ENCODE measurements at regions not wholly inside any gene's neighbourhood (a gene's known extent, or its start where the extent isn't known, plus 50 kb on each side); places are given as distances from the start of the nearest gene placed in this dataset.
"Not testable (repeated sequence)": the region's sequence is repeated elsewhere in the genome, so short reads cannot be mapped to it uniquely, and the experiment has no call there.

DNA sequence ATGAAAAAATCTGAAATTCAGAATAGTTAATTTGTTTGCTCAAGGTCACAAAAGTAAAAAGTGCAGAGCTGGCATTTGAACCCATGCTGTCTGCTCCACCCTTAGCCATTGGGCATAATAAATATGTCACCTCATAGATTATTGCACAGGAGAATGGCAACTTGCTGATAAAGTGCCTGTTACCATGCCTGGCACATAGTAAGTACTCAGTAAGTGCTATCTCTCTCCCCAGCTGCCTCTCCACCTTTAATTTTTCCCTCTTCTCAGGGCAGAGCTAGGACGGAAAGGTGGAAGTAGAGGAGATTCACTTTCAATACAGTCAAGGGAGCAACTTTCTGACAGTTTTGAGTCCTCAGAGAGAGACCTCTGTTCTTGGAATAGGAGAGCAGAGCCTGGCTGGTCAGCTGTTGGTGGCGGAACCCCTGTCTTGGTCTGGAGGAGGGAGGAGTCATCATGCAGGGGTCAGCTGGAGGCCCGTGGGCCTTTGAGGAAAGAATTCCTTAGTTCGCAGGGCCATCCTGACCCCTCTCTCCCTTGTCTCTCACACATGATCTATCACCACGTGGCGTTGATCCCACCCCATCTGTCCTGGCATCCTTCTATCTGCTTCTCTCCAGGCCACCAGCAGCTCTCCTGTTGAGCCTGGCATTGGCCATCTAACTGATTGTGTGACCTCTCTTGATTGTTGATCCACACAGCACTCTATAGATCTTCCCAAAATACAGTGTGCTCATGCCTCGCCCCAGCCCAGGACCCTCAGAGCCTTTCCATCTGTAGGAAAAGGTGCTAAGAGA, 149.3 kb downstream of the RPLP1 start:
- no peak for DNase-seq (ENCODE audit: low read depth in 2 of 2)

DNA sequence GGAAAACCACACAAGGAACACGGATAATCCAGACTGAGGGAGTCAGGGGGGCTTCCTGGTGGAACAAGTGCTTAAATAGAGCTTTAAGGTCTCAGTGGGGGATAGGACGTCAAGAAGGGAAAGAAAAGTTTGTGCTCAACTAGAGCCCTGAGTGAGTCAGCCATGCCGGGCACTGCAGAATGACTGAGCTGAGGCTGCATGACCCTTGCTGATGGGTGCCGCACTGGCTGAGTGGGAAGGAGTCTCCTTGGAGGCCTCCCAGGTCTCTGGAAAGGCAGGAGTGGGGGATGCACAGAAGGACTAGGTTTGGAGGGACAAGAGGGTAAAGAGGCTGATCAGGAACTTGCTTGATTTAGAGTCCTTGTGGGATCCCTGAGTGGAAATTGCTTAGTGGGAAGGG, 150.3 kb downstream of the RPLP1 start:
- DNase-seq (ENCODE audit: low read depth in 2 of 2), result no peak

DNA sequence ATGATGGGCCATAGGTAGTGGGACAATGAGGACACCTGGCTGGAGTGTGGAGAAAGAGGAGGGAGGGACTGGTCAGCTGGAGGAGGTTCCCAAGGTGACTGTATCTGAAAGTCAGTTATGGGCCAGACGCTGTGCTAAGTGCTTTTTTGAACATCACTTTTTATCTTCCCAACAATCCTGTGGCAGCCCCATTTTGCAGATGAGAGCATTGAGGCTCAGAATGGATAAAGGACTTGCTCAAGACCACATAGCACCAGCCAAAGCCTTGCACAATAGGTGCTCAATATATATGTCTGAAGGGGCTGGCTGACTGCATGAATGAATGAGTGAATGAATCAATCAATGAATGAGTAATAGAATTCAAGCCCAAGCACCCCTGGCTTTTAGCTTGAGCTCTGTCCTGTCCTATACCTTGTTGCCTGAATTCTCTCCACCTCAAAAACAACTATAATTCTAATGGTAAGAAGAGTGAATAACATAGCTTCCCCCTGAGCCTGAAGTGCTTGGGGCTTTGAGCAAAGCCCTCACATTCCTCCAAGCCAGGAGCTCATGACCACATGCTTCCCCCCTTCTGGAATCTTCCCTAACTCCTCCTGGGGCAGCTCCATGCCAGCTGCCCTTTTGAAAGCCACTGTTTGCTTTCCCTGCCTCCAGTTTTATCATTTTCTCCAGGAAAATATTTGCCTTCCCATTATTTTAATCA, 150.9 kb downstream of the RPLP1 start:
- DNase-seq (ENCODE audit: low read depth in 2 of 2), result no peak

DNA sequence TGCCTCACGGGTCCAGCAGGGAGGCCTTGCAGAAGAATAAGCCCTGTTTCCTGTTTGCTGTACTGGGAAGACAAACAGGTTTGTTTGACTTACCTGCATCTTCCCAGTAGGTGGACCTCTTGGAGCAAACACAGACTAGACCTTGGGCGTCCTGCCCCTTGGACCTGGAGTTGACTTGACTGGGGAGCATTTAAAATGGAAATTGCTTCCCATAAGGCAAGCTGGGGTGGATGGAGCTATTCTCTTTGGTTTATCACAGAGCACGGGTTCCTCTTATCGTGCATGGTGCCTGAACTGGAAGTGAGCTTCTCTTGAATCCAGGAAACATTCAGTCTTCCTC, 151.4 kb downstream of the RPLP1 start:
- DNase-seq (ENCODE audit: low read depth in 2 of 2), result no peak

DNA sequence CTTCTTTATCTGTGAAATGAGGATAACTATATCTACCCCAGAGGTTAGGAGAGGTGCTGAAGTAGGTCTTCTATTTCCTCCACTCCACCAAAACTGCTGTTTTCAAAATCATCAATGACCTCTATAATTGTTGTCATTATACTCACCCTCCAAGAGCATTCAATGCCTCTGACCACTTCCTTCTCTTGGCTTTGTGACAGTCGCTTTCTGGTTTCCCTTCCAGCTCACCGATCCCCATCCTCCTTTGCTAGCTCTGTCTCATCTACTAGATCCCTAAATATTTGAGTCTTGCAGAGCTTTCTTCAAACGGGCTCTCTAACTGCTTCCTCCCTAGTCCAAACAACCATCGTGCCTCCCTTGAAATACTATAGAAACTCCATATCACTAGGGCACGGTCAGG, 153.5 kb downstream of the RPLP1 start:
- DNase-seq (ENCODE audit: low read depth in 2 of 2), result no peak

DNA sequence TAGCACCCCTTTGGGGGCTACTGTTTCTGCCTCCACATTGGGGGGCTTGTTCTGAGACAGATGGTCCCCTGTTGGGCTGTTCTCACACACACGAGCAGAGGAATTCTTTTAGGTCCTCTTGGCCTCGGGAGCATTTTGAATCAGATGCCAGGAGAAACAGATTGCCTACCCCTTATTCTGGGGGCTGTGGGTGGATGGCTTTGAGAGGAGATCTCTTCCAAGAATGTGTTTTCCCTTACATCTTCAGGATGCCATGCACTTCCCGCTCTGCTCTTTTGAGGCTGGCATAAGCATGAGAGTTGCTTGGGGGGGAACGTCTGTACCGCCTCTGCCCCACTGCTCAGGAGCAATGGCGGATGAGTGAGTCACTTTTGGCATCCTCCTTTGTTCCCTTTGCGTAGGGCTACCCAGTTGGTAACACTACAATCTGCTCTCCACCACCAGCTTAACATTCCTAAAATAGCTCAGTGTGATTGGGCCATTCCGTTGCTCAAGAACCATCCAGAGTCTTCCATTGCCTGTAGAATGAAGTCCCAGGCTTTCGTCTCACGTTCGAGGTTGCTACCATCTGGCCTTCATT, 154.4 kb downstream of the RPLP1 start:
- DNase-seq (ENCODE audit: low read depth in 2 of 2), result no peak

DNA sequence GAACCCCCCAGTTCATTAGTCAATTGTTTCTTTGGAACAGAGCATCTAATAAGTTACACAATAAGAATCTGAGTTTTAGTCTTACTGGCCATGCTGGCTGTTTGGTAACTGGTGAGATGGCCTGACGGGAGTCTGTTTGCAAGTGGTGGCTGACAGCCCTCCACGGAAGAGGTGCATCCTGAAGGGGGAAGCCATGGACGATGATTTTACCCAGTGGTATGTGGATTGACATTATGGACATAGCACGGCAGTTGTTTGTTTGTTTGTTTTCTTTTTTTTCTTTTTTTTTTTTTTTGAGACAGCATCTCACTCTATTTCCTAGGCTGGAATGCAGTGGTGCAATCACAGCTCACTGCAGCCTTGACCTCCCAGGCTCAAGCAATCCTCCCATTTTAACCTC, 156.0 kb downstream of the RPLP1 start:
- DNase-seq (ENCODE audit: low read depth in 2 of 2), result no peak

DNA sequence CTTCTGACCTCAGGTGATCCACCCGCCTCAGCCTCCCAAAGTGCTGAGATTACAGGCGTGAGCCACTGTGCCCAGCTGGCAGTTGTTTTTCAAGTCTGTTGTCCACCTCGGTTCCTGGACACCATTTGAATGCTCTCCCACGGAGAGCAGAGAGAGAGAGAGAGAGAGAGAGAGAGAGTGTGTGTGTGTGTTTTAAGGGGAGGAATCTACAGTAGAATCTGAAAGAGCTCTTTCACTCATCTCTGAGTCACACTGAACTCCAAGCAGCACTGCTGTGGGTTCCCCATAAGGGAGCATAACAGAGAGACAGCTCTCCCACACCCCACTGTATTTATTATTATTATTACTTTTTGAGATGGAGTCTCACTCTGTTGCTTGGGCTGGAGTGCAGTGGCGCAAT, 156.6 kb downstream of the RPLP1 start:
- no peak for DNase-seq (ENCODE audit: low read depth in 2 of 2)

DNA sequence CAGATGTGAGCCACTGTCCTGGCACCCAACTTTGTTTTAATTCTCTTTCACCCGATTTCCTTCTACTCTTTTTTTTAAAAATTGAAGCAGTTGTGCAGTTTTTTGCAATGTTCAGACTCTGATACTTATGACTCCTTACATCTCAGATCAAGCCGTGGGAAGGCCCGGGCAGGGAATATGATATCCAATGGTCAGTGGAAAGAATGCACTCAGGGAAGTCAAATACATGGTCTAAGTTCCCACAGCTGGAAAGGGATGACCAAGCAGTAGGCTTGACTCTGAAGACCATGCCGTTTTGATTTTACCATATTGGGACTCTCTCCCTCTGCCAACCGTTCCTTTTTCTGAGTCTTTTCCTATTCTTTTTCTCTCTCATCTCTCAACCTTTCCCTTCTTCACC, 157.2 kb downstream of the RPLP1 start:
- no peak for DNase-seq (ENCODE audit: low read depth in 2 of 2)

DNA sequence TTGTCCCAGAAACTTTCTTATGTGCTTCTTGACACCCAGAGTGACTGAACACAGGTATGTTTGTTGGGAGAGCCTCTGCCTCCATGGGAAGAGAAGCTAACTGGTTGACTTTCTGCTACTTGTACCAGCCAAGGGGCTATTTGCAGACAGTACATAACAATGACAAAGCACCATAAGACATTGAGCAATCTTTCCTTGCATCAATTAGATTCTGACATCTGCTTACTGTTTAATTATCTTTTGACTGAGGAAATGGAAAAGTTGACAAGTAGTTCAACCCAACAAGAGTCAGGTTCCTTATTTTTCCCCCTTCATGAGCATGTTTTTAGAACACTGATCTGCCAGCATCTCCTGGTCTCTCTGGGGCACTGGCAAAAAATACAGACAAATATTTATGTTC, 157.7 kb downstream of the RPLP1 start:
- no peak for DNase-seq (ENCODE audit: low read depth in 2 of 2)

DNA sequence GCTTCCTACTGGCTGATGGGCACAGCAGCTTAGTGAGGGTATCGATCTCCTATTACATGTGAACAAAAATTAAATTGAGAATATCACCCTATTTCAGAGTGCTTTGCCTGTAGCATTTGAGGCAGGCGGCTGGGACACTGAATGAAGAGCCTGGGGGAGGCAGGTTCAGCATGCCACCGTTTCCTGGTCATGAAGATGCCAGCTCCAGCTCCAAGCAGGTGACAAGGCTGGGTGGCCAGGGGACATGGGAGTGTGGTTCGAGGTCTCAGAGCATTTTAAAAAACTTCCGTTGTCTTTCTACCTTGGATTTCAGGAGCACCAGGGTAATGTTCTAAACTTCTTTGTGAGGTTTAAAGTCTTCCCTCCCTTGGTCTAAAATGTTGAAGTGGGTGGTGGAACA, 158.2 kb downstream of the RPLP1 start:
- DNase-seq (ENCODE audit: low read depth in 2 of 2), result no peak

DNA sequence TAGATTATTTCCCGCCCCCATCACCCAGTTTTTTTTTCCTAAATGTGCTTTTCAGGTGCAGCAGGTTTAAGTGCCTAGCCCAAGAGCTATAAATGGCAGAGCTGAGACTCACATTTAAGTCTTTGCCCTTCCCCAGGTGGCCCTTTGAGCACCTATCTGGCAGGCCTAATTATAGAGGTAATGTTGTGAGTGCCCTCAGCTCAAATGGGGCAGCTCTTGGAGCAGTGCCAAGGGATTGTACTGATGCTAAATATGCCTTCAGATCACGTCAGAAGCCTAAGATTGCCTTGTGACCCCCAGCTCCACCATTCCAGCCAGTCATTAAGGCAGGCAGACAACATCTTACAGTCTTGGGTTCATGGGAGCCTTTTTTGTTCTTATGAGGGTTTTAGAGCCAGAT, 159.5 kb downstream of the RPLP1 start:
- no peak for DNase-seq (ENCODE audit: low read depth in 2 of 2)

DNA sequence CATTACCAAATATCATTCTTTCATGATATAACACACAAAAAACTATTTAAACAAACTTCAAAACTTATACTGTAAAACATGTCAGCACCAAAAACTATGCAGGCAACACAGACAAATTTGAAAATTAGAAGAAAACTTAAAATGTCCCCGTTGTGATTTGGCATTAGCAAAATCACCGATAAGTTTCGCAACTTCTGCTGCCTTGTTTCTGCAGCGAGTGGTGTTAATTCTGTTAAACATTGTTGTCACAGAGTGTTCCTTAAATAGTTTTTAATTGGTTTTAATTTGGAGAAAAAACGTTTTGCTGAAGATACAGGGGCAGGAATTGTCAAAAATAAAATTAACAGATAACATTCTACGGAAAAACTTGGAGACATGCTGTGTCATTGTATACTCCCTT, 160.6 kb downstream of the RPLP1 start:
- no peak for DNase-seq (ENCODE audit: low read depth in 2 of 2)

DNA sequence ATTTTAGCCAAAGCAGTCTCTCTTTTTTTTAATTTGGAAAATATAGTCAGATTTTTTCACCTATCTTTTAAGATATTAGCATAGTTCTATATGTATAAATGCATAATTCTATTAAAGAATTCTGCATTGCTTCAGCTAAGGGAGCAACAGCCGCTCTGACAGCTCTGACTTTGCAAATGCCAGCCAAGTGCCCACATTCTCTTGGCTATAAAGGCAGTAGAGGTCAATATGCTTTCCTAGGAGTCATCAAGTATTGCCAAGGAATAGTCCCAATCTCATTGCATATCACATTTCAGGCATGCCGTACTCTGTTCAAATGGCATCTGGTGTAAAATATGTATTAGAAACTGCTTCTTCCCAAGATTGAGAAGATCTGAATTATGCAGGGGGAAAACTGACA, 161.4 kb downstream of the RPLP1 start:
- no peak for DNase-seq (ENCODE audit: low read depth in 2 of 2)

DNA sequence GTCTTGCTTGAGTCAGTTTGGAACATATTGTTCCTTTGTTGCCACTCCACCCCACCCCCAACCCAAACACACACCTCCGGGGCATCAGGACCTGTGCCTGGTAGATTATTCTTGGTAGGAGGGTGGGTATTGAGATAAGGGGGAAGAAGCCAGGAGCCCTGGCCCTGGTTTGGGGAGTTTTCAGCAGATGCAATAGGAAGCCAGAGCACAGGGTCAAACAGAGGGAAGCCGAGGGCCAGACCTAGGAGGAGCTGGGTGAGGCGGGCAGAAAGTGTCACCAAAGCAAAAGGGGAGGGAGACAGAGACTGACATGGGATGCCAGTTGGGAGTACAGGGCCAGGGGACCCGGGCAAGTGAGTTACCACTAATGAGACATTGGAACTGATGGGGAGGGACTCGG, 163.1 kb downstream of the RPLP1 start:
- no peak for DNase-seq (ENCODE audit: low read depth in 2 of 2)

DNA sequence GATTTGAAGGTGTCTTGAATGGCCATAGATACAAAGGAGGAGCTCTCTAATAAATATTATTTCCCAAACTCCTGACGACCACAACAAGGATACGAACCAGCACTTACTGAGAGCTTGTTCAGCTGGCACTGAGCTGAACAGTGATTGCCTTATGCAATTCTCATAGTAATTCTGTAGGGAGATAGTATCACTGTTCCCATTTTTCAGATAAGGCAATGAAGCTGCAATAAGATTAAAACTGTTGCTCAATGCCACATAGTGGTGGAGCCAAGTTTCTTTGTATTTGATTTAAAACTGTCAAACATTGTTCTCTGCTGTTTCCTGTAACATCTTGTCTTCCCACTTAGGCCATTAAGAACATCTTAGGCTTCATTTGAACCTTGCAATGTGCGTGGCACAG, 163.9 kb downstream of the RPLP1 start:
- DNase-seq (ENCODE audit: low read depth in 2 of 2), result no peak

DNA sequence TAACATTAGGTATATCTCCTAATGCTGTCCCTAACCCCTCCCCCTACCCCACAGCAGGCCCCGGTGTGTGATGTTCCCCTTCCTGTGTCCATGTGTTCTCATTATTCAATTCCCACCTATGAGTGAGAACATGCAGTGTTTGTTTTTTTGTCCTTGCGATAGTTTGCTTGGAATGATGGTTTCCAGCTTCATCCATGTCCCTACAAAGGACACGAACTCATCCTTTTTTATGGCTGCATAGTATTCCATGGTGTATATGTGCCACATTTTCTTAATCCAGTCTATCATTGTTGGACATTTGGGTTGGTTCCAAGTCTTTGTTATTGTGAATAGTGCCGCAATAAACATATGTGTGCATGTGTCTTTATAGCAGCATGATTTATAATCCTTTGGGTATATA, 164.5 kb downstream of the RPLP1 start:
- not testable (repeated sequence) for DNase-seq (ENCODE audit: low read depth in 2 of 2)

DNA sequence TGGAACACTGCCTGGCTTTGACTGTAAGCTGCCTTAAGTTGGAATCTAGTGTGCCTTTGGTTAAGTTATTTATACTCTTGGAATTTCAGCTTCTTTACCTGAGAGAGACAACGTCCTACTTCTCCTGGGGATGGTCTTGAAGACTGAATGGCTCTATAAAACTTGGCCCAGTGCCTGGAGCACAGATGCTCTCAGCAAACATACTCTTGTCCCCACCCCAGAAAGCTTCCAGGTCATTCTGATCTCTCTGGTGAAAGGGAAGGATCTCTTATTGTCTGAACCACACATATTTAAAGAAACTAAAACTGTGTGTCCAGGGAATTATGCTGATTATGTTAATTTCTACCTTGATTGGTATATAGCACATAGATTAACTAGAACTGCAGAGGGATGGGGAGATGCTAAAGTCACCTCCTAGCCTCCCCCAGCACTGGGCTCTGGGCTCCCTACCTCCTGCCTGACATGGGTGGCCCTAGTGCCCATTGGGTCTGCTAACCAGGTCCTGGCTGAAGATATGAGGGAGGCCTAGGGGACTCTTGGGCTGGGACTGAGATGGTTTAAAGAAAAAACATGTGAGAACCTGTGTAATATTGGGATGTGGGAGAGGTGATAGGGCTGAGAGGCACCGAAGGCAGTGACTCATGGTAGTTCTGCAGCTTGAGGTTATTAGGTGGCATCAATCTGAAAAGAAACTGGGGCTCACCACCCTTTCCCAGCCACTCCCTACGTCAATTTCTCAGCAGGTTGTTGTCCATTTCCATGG, 171.0 kb downstream of the RPLP1 start:
- no peak for DNase-seq (ENCODE audit: low read depth in 2 of 2)

DNA sequence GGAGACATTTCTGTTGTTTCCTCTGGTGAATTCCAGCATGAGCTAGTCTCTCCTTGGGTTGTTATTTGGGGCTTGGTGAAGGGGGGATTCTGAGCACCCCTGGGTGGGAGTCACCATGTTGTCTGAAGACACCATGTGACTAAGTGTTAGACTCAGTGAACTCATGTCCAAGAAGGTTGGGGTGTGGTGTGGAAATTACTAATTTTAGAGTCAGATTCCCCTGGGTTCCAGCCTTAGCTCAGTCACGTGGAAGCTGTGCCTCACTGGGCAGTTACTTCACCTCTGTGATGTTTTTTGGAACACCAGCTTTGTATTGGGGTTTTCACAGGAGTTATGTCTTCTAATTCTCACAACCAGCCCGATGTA, 171.5 kb downstream of the RPLP1 start:
- DNase-seq (ENCODE audit: low read depth in 2 of 2), result no peak

DNA sequence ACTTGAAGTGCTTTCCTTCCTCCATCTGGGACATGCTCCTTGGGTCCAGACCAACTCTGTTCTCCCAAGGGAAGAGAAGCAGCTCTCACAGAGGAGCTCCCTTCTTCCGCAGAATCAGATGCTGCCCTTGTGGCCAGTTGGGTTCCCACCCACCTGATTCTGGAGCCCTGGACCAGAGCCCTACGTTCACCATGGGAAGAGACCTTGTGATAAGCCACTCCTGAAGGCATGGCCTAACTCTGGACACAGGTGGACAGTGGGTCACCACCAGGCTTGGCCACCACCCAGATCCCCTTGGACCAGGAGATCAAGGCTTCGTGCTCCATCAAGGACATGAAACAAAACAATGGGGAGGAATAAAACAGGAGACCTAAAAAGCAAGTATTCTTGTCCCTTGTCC, 172.2 kb downstream of the RPLP1 start:
- no peak for DNase-seq (ENCODE audit: low read depth in 2 of 2)

DNA sequence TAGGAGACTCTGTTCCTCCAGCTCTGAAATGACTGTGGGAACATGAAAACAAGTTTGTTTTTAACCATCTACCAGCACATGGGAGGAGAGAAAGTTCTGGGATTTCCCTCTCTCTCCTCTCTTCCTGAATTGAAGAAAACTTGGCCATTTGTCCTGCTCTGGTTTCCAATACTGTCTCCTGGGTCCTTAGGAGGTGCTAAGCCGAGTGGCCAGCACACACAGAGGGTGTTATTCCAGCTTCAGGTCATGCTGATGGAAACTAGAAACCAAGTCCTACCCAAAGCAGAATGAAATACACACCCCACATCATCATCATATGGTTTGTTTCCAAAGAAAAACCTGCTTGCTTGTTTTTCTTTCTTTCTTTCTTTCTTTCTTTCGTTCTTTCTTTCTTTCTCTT, 172.7 kb downstream of the RPLP1 start:
- DNase-seq (ENCODE audit: low read depth in 2 of 2), result no peak

Data from stimulated activated CD8-positive, alpha-beta memory T cell treated with anti-CD3 and anti-CD28 coated beads, Interleukin-2, amount 100 ng/mL, for 48 hours (primary cell).